GM21360 (cell line): ENCODE measurements at regions not wholly inside any gene's neighbourhood (a gene's known extent, or its start where the extent isn't known, plus 50 kb on each side); places are given as distances from the start of the nearest gene placed in this dataset.

Experiments used
- ATAC-seq: cut with Tn5 transposase; IDR thresholded peaks from one replicate; pipeline ENCODE4 v1.9.1; 2021; ENCODE audit warnings: mild to moderate bottlenecking, moderate library complexity; ENCODE audit not compliant: unreplicated experiment

DNA sequence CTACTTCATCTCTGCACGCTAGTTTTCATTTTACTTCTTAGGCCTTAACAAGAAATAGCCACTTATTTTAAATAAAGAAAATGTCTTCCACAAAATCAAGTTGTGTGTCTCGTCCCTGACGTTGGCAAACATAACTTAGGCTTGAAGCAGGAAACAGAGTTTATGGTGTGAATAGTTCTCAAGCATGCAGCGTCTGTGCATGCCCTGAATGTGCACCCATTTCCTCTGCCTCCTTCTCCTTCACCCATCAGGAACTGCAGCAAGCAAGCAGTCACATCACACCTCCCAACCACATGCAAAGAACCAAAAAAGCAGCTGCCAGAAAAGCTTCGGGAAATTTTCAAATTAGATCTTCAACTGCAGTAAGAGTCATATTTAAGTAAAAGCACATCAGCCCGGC, 424.0 kb upstream of the IRX4 start:
- ATAC-seq: no peak

DNA sequence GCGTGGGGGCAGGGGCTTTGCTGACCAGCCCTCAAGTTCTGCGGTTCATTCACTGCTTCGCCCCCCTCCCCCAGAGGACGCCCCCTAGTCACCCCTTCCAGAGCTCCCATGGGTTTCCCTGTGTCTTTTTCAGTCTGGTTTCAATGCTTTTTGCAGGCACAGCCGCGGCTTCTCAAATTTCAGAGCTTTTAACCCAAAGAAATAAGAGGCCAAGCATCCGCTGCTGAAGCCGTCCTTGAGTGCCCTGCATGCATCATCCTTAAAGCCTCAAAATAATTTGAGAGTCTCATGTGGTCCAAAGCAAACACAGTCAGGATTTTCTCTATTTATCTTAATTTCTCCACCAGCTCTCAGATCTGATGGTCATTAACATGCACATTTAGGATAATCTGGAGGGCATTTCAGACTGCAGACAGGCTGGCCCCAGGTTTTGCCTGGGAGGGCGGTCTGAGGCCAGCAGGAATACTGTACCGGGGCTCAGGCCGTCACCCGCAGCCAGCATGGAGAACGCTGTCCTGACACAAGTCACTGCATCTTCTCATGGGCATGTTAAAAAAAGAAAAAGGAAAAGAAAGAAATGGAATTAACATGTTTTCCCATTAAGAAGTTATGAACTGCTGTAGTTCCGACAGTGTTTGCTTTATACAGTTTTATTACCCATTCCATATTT, 420.8 kb upstream of the IRX4 start:
- no peak for ATAC-seq

DNA sequence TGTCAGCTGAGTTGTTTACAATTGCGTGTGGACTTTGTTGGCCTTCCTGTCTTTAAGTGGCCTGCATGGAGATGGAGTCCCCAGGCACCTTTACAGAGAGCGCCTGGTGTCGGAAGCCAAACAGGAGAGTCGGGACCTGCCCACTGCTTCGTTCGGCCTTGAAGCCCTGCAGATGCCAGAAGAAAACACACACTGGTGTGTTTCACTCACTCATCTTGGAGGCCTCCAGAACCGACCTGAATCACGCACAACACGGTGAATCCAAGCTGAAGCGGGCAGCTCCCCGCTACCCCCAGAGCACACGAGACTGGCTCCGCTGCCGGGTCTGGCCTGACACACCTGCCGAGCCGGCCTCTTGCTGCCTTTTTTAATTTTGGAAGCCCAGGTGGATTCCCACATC, 419.4 kb upstream of the IRX4 start:
- no peak for ATAC-seq

DNA sequence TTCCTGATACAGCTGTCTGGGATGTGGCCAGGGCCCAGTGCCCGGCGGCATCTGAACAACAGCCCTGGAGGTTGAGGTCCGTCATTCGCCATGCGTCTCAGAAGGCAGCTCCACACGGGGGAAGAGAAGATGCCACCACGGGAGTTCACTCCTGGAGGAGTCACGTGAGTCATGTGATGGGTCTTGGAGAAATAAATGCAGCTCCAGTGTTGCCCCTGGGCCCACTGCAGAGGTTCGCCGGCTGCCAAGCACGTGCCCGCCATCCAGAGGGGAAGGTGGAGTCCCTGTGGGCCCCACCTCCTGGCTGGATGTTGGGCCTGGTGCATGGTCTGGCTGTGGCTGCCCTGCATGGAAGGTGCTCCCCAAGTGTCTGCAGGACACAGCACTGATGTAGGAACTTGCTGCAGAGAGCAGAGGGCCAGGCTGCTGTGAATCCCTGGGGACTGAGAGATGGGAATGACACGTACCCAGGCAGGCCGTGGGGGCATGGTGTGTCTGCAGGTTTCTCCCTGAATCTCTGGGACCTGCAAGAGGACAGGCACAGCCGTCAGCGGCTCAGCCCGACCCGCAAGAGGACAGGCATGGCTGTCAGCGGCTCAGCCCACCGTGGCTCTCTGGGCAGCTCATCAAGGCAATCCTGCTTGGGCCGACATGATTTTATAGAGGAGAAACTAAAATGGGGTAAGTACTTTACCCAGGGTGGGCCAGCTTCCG, 418.3 kb upstream of the IRX4 start:
- no peak for ATAC-seq

GRCh38 chr5:2300421-2300820, 417.7 kb upstream of the IRX4 start:
- ATAC-seq: no peak

DNA sequence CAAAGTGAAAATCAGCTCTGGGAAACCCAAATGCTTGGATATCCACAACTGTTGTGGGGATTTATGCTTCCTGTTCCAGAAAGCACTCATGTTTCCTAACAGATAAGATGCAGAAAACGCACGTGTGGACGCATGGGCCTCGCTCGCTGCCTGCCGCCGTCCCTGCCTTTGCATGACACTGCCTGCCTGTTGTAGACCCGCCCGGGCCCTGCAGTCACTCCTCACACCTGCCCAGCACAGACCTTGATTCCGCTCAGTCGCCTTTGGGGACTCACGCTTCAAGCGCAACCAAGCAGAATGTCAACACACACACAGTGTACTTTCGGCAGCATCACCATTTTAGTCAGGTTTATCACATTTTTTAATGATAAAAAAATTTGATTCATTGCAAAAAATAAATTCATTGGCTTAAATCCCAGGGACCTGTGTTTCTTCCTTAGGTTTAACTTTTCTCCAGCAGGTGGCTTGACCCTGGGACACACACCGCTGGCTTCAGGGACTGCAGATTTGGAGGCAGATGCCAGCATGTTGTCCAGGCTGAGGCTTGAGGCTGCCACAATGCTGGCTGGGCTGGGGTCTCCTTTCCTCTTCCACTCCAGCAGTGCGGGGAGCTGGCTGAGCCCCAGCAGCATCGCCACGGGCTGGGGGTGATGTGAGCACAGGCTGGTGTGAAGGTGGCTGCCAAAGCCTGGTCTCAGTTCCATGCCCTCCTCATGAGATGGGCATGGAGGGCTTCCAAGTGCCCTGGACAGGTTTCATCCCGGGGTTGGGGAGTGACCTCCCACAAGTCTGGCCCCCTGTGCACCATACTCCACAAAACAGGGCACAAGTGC, 416.9 kb upstream of the IRX4 start:
- no peak for ATAC-seq

GRCh38 chr5:2298781-2299180, 416.1 kb upstream of the IRX4 start:
- ATAC-seq: no peak

DNA sequence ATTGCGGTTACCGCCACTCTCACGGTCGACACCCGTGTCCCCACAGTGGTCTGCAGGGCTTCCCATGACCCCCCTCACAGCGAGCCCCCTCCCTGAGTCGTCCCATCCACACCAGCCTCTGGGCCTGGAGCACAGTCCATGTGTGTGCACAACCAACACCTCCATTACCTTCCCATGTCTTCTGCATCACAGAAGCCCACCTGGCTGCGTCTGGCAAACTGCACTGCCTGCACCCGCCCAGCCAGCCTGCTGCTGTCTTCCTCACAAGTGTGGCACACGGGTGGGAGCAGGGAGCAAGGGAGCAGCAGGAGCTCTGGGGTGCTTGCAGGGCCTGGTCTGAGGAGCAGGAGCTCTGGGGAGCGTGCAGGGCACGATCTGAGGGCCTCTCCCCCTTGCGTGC, 415.3 kb upstream of the IRX4 start:
- ATAC-seq: no peak

DNA sequence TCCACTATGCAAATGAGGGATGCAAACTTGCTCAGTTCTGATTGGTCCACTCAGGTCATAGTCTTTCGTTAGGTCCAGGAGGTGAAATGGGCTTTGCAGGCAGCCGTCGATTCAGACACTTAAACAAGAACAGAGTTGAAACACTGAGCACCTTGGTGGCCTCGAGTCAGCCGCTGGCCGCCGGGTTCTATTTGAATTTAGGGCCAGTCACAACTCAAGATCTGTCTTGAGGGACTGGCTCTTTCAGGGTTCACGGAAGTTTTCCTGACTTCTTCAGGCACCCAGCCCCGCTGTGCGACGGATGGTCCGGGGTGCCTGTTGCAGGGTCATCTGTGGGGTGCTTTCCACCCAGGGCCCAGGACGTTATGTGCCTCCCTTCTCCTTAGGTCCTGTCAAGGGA, 412.8 kb upstream of the IRX4 start:
- ATAC-seq: no peak

- ATAC-seq: no peak
Measured at GRCh38 chr5:2293906-2294305, 411.2 kb upstream of the IRX4 start.

- no peak for ATAC-seq
Measured at GRCh38 chr5:2291146-2291840, 408.6 kb upstream of the IRX4 start.

- no peak for ATAC-seq
Measured at GRCh38 chr5:2289380-2289779, 406.7 kb upstream of the IRX4 start.

DNA sequence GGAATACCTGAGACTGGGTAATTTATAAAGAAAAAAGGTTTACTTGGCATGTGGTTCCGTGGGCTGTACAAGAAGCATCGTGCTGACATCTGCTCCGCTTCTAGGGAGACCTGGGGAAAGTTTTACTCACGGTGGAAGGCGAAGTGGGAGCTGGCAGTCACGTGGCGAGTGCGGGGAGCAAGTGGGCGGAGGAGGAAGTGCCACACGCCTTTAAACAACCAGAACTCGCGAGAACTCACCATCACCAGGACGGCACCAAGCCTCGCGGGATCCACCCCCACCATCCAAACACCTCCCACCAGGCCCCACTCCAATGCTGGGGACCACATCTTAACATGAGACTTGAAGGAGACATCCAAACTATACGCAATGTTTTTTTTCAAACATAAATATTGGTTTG, 406.2 kb upstream of the IRX4 start:
- no peak for ATAC-seq

GRCh38 chr5:2288466-2288865, 405.7 kb upstream of the IRX4 start:
- no peak for ATAC-seq

- no peak for ATAC-seq
Measured at GRCh38 chr5:2286250-2286649, 403.5 kb upstream of the IRX4 start.

DNA sequence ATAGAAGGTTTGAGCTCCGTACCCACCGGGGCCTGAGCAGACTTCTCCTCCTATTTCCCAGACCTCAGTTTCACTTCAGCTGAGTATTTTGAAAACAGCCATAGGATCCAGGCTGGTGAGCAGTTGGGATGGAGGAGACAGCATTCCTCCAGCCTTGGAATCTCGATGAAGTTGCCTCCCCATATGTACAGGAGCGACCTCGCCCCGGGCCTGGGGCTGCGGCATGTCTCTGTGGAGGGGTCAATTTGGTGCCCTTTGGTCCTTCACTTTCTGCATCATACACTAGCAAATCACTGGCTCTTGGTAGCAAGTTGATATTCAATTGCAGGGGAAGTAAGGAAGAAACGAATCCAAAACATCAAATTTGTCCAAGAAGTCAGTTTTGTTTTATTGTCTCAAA, 402.0 kb upstream of the IRX4 start:
- no peak for ATAC-seq

DNA sequence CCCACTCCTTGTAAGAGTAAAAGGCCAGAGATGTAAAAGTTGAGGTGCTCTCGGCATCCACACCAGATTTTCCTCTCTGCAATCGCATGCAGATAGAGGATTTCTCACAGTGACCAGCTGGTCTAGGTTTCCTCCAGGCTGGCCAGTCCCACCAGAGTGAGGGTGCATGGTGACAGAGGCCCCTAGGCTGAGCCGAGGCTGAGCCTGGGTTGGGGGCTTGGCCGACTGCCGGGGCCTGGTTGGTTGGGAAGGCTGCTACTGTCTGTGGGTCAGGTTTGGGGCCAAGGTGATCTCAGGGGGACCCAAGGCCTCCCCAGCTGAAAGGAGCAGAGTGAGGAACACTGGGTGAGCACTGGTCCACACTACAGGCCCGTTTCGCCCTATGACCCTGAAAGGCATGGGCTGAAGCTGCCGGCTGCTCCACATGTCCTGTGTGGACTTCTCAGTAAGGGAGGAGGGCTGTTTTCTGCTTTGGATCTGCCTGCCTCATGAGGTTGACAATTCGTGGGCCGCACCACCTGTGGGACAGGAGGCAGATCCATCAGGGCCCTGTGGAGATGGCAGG, 400.8 kb upstream of the IRX4 start:
- ATAC-seq: no peak

GRCh38 chr5:2282893-2283292, 400.2 kb upstream of the IRX4 start:
- no peak for ATAC-seq

DNA sequence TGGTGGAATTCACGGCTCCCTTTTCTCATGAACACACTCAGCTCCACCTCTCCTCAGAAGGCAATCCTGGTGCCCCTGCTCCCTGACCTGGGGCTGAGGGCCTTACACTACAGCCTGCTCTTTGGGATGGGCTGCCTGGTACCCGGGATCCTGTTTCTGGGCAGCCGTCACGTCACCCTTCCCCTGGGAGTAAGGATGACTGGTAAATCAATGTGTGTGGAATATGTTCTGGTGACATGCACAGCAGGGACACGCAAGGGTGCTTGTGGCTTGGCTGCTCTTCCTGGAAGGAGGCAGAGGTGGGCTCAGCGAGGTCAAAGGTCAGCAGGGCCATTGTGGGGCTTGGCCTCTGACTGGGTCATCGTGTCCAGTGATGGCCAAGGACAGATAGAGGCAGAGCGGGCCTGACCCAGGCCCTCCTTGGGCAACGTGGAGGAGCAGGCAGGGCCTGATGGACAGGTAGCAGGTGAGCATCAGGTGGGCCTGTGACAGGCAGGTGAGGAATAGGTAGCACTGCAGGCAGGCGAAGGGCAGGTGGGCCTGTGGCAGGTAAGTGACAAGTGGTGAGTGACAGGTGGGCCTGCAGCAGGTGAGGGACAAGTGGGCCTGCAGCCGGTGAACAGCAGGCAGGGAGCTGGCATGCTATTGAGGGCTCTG, 399.4 kb upstream of the IRX4 start:
- ATAC-seq: no peak

DNA sequence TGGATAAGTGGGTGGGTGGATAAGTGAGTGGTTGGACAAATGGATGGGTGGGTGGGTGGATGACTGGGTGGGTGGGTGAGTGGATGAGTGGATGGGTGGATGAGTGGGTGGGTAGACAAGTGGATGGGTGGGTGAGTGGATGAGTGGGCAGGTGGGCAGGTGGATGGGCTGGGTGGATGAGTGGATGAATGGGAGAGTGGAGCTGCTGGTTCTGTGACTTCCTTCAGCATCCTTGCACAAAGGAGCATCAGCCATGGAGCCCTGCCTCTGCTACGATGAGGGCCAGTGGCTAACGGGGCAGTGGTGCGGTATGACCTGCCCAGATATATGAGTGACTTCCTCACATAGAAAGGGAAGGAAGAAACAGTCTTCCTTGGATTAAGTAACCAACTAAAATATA, 398.7 kb upstream of the IRX4 start:
- ATAC-seq: no peak

DNA sequence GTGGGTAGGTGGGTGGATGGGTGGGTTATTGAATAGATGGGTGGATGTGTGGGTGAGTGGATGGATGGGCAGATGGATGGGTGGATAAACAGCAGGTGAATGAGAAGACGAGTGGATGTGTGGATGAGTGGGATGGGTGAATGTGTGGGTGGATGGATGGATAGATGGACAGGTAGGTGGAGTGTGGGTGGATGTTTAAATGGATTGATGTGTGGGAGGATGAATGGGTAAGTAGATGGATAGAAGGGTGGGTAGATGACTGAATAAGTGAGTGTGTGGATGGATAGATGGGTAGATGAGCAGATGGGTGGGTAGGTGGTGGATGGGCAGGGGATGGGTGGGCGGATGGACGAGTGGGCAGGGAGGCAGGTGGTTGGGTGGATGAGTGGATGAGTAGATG, 397.6 kb upstream of the IRX4 start:
- no peak for ATAC-seq
